H9 (cell line): ENCODE measurements at regions not wholly inside any gene's neighbourhood (a gene's known extent, or its start where the extent isn't known, plus 50 kb on each side); places are given as distances from the start of the nearest gene placed in this dataset.

Experiments used
- DNase-seq: peaks from one replicate; pipeline ENCODE4 v3.0.0-alpha.2; 2017
- H2AFZ ChIP-seq: one replicate; pipeline ENCODE4 v1.6.1; 2013; ENCODE audit warnings: mild to moderate bottlenecking, low read length, control low read depth, moderate library complexity
- H2AK5ac ChIP-seq: 2 replicates; pipeline ENCODE4 v1.6.1; 2013; ENCODE audit warnings: low read length, control low read depth, mixed read lengths; ENCODE audit not compliant: insufficient read length
- H2BK120ac ChIP-seq: one replicate; pipeline ENCODE4 v1.6.1; 2013; ENCODE audit warnings: low read depth, mild to moderate bottlenecking, low read length, control low read depth, inconsistent platforms; ENCODE audit not compliant: poor library complexity, severe bottlenecking
- H2BK12ac ChIP-seq: 2 replicates; pipeline ENCODE4 v1.6.1; 2013; ENCODE audit warnings: low read length, control low read depth, mixed read lengths, low read depth; ENCODE audit not compliant: insufficient read length
- H2BK15ac ChIP-seq: 2 replicates; pipeline ENCODE4 v1.6.1; 2013; ENCODE audit warnings: low read depth, low read length, control low read depth
- H2BK20ac ChIP-seq: one replicate; pipeline ENCODE4 v1.6.1; 2013; ENCODE audit warnings: low read depth, mild to moderate bottlenecking, low read length, control low read depth, inconsistent platforms; ENCODE audit not compliant: poor library complexity, severe bottlenecking
- H2BK5ac ChIP-seq: 2 replicates; pipeline ENCODE4 v1.6.1; 2013; ENCODE audit warnings: low read length, control low read depth, mixed read lengths; ENCODE audit not compliant: insufficient read length
- H3K14ac ChIP-seq: 2 replicates; pipeline ENCODE4 v1.6.1; 2013; ENCODE audit warnings: low read length, control low read depth; ENCODE audit not compliant: insufficient read depth
- H3K18ac ChIP-seq: 2 replicates; pipeline ENCODE4 v1.6.1; 2013; ENCODE audit warnings: low read depth, mild to moderate bottlenecking, mixed read lengths, low read length, control low read depth; ENCODE audit not compliant: insufficient read length
- H3K23ac ChIP-seq: 2 replicates; pipeline ENCODE4 v1.6.1; 2013; ENCODE audit warnings: low read length, control low read depth, mixed read lengths, low read depth; ENCODE audit not compliant: insufficient read length
- H3K23me2 ChIP-seq: 2 replicates; pipeline ENCODE4 v1.6.1; 2013; ENCODE audit warnings: low read depth, mild to moderate bottlenecking, mixed read lengths, low read length, control low read depth; ENCODE audit not compliant: insufficient read length, poor library complexity, severe bottlenecking
- H3K27ac ChIP-seq: 2 replicates; pipeline ENCODE4 v1.5.1; 2013; ENCODE audit warnings: low read length, control low read depth, mixed read lengths, low read depth; ENCODE audit not compliant: insufficient read length
- H3K27me3 ChIP-seq: 2 replicates; pipeline ENCODE4 v1.6.1; 2013; ENCODE audit warnings: low read length, control low read depth, inconsistent platforms; ENCODE audit not compliant: insufficient read depth
- H3K4ac ChIP-seq: 2 replicates; pipeline ENCODE4 v1.6.1; 2013; ENCODE audit warnings: low read depth, mild to moderate bottlenecking, control low read depth, inconsistent platforms, low read length, moderate library complexity
- H3K4me1 ChIP-seq: 2 replicates; pipeline ENCODE4 v1.6.1; 2013; ENCODE audit warnings: low read length, control low read depth, inconsistent platforms; ENCODE audit not compliant: insufficient read depth
- H3K4me2 ChIP-seq: 2 replicates; pipeline ENCODE4 v1.6.1; 2013; ENCODE audit warnings: low read length, control low read depth, mixed read lengths; ENCODE audit not compliant: insufficient read length, insufficient read depth
- H3K56ac ChIP-seq: 2 replicates; pipeline ENCODE4 v1.6.1; 2013; ENCODE audit warnings: low read depth, mild to moderate bottlenecking, mixed read lengths, low read length, control low read depth; ENCODE audit not compliant: insufficient read length
- H3K79me1 ChIP-seq: 2 replicates; pipeline ENCODE4 v1.6.1; 2013; ENCODE audit warnings: low read depth, mild to moderate bottlenecking, moderate library complexity, low read length, control low read depth, inconsistent platforms; ENCODE audit not compliant: insufficient read depth, poor library complexity, severe bottlenecking
- H3K79me2 ChIP-seq: 2 replicates; pipeline ENCODE4 v1.6.1; 2013; ENCODE audit warnings: low read length, control low read depth, inconsistent platforms; ENCODE audit not compliant: insufficient read depth
- H3K9ac ChIP-seq: 2 replicates; pipeline ENCODE4 v1.6.1; 2013; ENCODE audit warnings: low read length, control low read depth, mixed read lengths; ENCODE audit not compliant: insufficient read length; ENCODE audit errors: extremely low read depth
- H3K9me3 ChIP-seq: one replicate; pipeline ENCODE4 v1.6.1; 2013; ENCODE audit warnings: low read depth, low read length, inconsistent platforms; ENCODE audit not compliant: control insufficient read depth
- H3T11ph ChIP-seq: one replicate; pipeline ENCODE4 v1.6.1; 2013; ENCODE audit warnings: mild to moderate bottlenecking, low read length, control low read depth, inconsistent platforms
- H4K20me1 ChIP-seq: one replicate; pipeline ENCODE4 v1.6.1; 2013; ENCODE audit not compliant: control insufficient read depth, insufficient read length, insufficient read depth
- H4K5ac ChIP-seq: 2 replicates; pipeline ENCODE4 v1.6.1; 2013; ENCODE audit warnings: low read depth, mild to moderate bottlenecking, mixed read lengths, low read length, control low read depth; ENCODE audit not compliant: insufficient read length
- H4K8ac ChIP-seq: replicated peaks from 2 replicates; pipeline ENCODE4 v1.6.1; 2013; ENCODE audit warnings: low read length, control low read depth, mixed read lengths, low read depth; ENCODE audit not compliant: insufficient read length
- H4K91ac ChIP-seq: 2 replicates; pipeline ENCODE4 v1.6.1; 2013; ENCODE audit warnings: low read depth, mild to moderate bottlenecking, moderate library complexity, mixed read lengths, low read length, control low read depth; ENCODE audit not compliant: insufficient read length
- H3K27ac Mint-ChIP-seq, 3 experiments: 2 replicates in 2 of 3; 3 replicates in 1 of 3; pipeline ENCODE4 v1.8.0; 2020 to 2021; ENCODE audit warnings: mixed read lengths in 3 of 3, mild to moderate bottlenecking in 1 of 3, moderate library complexity in 1 of 3
- H3K27me3 Mint-ChIP-seq: 2 replicates; pipeline ENCODE4 v1.8.0; 2021; ENCODE audit warnings: low read depth, mild to moderate bottlenecking, moderate library complexity, mixed read lengths
- H3K36me3 Mint-ChIP-seq, 3 experiments: 2 replicates in 2 of 3; 3 replicates in 1 of 3; pipeline ENCODE4 v1.8.0; 2020 to 2021; ENCODE audit warnings: low read depth in 3 of 3, mixed read lengths in 3 of 3; ENCODE audit not compliant: insufficient read depth in 1 of 3
- H3K4me1 Mint-ChIP-seq, 2 experiments: 2 replicates each; pipeline ENCODE4 v1.8.0; 2020; ENCODE audit warnings: mixed read lengths in 2 of 2
- H3K4me3 Mint-ChIP-seq, 2 experiments: 2 replicates in 1 of 2; 3 replicates in 1 of 2; pipeline ENCODE4 v1.8.0; 2020 to 2021; ENCODE audit warnings: mild to moderate bottlenecking in 2 of 2, mixed read lengths in 2 of 2, moderate library complexity in 1 of 2
- H3K9me3 Mint-ChIP-seq, 2 experiments: 2 replicates in 1 of 2; 3 replicates in 1 of 2; pipeline ENCODE4 v1.8.0; 2020; ENCODE audit warnings: mild to moderate bottlenecking in 2 of 2, mixed read lengths in 2 of 2, moderate library complexity in 1 of 2
- CTCF ChIP-seq: fragments of 200-600 bp; sonication (generic); conservative IDR thresholded peaks from 3 replicates; pipeline ENCODE4 v1.8.0; 2021; ENCODE audit warnings: antibody characterized with exemption, mild to moderate bottlenecking
- WGBS: extraction: QIAGEN DNeasy Blood & Tissue Kit; methylation state at CpG from one replicate; pipeline ENCODE4 v1.1.7; 2013; ENCODE audit warnings: missing lambda C conversion rate, low lambda C conversion rate, mixed read lengths; ENCODE audit not compliant: insufficient read length; ENCODE audit errors: extremely low coverage; 5-methylcytosine and 5-hydroxymethylcytosine counted together

DNA sequence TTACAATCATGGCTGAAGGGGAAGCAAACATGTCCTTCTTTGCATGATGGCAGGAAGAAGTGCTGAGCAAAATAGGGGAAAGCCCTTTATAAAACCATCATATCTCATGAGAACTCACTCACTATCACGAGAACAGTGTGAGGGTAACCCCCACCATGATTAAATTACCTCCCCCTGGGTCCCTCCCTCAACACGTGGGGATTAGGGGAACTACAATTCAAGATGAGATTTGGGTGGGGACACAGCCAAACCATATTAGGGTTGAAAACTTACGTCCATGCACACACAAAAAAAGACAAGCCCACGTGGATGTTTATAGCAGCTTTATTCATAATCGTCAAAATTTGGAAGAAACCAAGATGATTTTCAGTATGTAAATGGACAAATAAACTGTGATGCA lies 72.3 kb downstream of the RPL22L1 start:
- no peak overlapping the region for H4K91ac ChIP-seq
- no peak overlapping the region for H3K14ac ChIP-seq
- no peak overlapping the region for H2AK5ac ChIP-seq
- H2BK15ac ChIP-seq: no peak overlapping the region
- no peak overlapping the region for H4K8ac ChIP-seq
- no peak overlapping the region for H4K5ac ChIP-seq
- no peak overlapping the region for H3K56ac ChIP-seq
- H2BK5ac ChIP-seq: no peak overlapping the region
- H3K9me3 ChIP-seq: no peaks in the 10 kb centered on the region
- Mint-ChIP-seq H3K36me3 (peaks cover 0 to 5% (median 0%) of the 10 kb centered on the region in 3 experiments; a peak in 3 of 7 replicates), H3K27me3 (no peaks in the 10 kb centered on the region), H3K4me3 (no peak overlapping the region), H3K9me3 (peaks cover 4 to 7% of the 10 kb centered on the region in 2 experiments; a peak in 3 of 5 replicates), H3K4me1 (peaks cover 6 to 7% of the 10 kb centered on the region in 2 experiments), H3K27ac (no peak overlapping the region)
- H3K79me2 ChIP-seq: no peaks in the 10 kb centered on the region
- H2BK120ac ChIP-seq: no peak overlapping the region
- WGBS: no CpG with 5 or more reads among the region's 5 CpGs
- H3K9ac ChIP-seq: no peak overlapping the region
- H3K4me2 ChIP-seq: no peak overlapping the region
- no peak overlapping the region for H3K23ac ChIP-seq
- H3K79me1 ChIP-seq: no peaks in the 10 kb centered on the region
- no peak overlapping the region for H2AFZ ChIP-seq
- no peaks in the 10 kb centered on the region for H3K23me2 ChIP-seq
- no peaks in the 10 kb centered on the region for H3K27me3 ChIP-seq
- H3T11ph ChIP-seq: no peak overlapping the region
- no peak overlapping the region for H3K4ac ChIP-seq
- no peak overlapping the region for H3K18ac ChIP-seq
- TF ChIP-seq CTCF: no peak
- H3K4me1 ChIP-seq: no peaks in the 10 kb centered on the region; the same call in 1 of the 2 replicates
- H3K27ac ChIP-seq: no peak overlapping the region
- DNase-seq: no peak
- H2BK12ac ChIP-seq: no peak overlapping the region
- H2BK20ac ChIP-seq: no peak overlapping the region
- H4K20me1 ChIP-seq: no peaks in the 10 kb centered on the region
